Right lobe of liver (tissue), 4 donors: ENCODE measurements at regions not wholly inside any gene's neighbourhood (a gene's known extent, or its start where the extent isn't known, plus 50 kb on each side); places are given as distances from the start of the nearest gene placed in this dataset.
"Not testable (repeated sequence)": the region's sequence is repeated elsewhere in the genome, so short reads cannot be mapped to it uniquely, and the experiment has no call there.

Experiments
- POLR2A ChIP-seq: fragments of 450-650 bp; IDR thresholded peaks from one replicate; pipeline ENCODE4 v1.6.1; 2017; ENCODE audit warnings: antibody characterized with exemption, mild to moderate bottlenecking
- TF ChIP-seq, protein P1 (sequence below), 4 donors: fragments of 200-600 bp in 3 of 4; fragments of 450-650 bp in 1 of 4; IDR thresholded peaks; one replicate each; pipeline versions ENCODE4 v1.5.1 to v1.8.0; 2016 to 2022; ENCODE audit warnings: antibody characterized with exemption in 4 of 4, mild to moderate bottlenecking in 2 of 4
- donor health status: DM: no; HTN: no; CAD: no.
- donor health status: DM: no; HTN: no; CAD: no.
- donor health status: DM: no; HTN: yes; CAD: no.

DNA sequence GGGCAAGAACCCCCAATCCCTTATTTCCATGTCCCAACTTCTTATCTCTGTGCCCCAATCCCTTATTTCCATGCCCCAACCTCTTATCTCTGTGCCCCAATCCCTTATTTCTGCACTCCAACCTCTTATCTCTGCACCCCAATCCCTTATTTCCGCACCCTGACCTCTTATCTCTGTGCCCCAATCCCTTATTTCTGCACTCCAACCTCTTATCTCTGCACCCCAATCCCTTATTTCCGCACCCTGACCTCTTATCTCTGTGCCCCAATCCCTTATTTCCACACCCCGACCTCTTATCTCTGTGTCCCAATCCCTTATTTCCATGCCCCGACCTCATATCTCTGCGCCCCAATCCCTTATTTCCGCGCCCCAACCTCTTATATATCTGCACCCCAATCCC, 150.8 kb upstream of the NR4A3 start:
- TF ChIP-seq POLR2A, result not testable (repeated sequence)
- TF ChIP-seq, protein P1, sequence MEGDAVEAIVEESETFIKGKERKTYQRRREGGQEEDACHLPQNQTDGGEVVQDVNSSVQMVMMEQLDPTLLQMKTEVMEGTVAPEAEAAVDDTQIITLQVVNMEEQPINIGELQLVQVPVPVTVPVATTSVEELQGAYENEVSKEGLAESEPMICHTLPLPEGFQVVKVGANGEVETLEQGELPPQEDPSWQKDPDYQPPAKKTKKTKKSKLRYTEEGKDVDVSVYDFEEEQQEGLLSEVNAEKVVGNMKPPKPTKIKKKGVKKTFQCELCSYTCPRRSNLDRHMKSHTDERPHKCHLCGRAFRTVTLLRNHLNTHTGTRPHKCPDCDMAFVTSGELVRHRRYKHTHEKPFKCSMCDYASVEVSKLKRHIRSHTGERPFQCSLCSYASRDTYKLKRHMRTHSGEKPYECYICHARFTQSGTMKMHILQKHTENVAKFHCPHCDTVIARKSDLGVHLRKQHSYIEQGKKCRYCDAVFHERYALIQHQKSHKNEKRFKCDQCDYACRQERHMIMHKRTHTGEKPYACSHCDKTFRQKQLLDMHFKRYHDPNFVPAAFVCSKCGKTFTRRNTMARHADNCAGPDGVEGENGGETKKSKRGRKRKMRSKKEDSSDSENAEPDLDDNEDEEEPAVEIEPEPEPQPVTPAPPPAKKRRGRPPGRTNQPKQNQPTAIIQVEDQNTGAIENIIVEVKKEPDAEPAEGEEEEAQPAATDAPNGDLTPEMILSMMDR (IDR thresholded peaks at IDR 0.05), result not testable (repeated sequence)
